Lower lobe of right lung (tissue), 2 donors: ENCODE measurements at regions not wholly inside any gene's neighbourhood (a gene's known extent, or its start where the extent isn't known, plus 50 kb on each side); places are given as distances from the start of the nearest gene placed in this dataset.

Experiments used
- ATAC-seq, 2 donors: fragments of 200-7000 bp; cut with Tn5 transposase; one replicate each; pipeline ENCODE4 v1.9.1; 2020 to 2022; ENCODE audit warnings: mild to moderate bottlenecking in 2 of 2, moderate library complexity in 2 of 2
- DNase-seq: peaks from one replicate; pipeline ENCODE4 v3.0.0-alpha.2; 2020
- H3K27ac ChIP-seq: fragments of 200-600 bp; one replicate; pipeline ENCODE4 v1.8.0; 2022
- H3K27me3 ChIP-seq: fragments of 200-600 bp; one replicate; pipeline ENCODE4 v1.8.0; 2022; ENCODE audit warnings: low read depth
- H3K36me3 ChIP-seq: fragments of 200-600 bp; one replicate; pipeline ENCODE4 v1.8.0; 2022; ENCODE audit warnings: mild to moderate bottlenecking
- H3K4me1 ChIP-seq: fragments of 200-600 bp; one replicate; pipeline ENCODE4 v1.8.0; 2022
- H3K4me3 ChIP-seq: fragments of 200-600 bp; one replicate; pipeline ENCODE4 v1.8.0; 2022; ENCODE audit warnings: mild to moderate bottlenecking
- H3K9me3 ChIP-seq: fragments of 200-600 bp; one replicate; pipeline ENCODE4 v1.8.0; 2022
- CTCF ChIP-seq: fragments of 200-600 bp; IDR thresholded peaks from one replicate; pipeline ENCODE4 v1.8.0; 2022; ENCODE audit warnings: antibody characterized with exemption, mild to moderate bottlenecking
- intact Hi-C: fragments of 100-400 bp; cut with DNase I; formaldehyde crosslinking; loops from one replicate; pipeline ENCODE4 v1.11.0; 2022
- donor health status: DM: no; HTN: yes; CAD: no; lungs with severe emphysema.

DNA sequence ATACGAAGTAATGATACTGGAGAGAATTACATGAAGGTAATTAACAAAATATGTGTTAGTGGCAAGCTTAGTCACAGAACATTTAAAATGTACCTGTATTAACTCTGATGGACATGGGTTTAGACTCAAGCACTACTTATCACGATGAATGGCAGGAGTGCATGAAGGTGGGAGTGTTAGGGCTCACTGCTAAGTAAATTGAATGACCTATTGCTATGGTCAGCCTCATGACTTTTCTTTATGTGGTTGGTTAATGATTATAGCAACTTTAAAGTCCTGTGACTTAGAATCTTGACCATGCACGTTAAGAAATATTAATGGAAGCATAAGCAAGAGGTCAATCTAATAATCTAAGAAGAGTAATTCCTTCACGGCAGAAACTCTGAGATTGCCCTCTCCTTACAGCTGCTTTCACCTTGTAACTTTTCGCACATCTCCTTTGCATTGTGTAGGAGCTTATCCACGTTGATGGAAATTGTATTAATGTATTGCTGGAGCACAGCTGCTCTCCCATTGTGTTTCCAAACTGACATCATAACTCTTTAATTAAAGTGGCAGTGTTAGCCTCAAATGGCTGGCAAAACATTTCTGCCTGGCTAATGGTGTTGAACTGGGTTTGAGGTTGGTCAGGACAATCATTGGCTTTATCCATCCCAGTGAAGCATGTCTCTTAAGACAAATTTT lies 114.5 kb downstream of the RXFP2 start:
- H3K4me3 ChIP-seq: no peak overlapping the region
- TF ChIP-seq CTCF: no peak
- DNase-seq (no peak), ATAC-seq (no peak)
- no peaks in the 10 kb centered on the region for H3K4me1 ChIP-seq
- H3K27ac ChIP-seq: no peak overlapping the region
- H3K9me3 ChIP-seq: no peaks in the 10 kb centered on the region
- H3K36me3 ChIP-seq: no peaks in the 10 kb centered on the region
- H3K27me3 ChIP-seq: no peaks in the 10 kb centered on the region
- intact Hi-C loops: no loop called here

- no peak for ATAC-seq
- no peak for DNase-seq
- no peak for TF ChIP-seq CTCF
- H3K27ac ChIP-seq: no peak overlapping the region
- no peaks in the 10 kb centered on the region for H3K9me3 ChIP-seq
- no peaks in the 10 kb centered on the region for H3K4me1 ChIP-seq
- H3K27me3 ChIP-seq: no peaks in the 10 kb centered on the region
- no peaks in the 10 kb centered on the region for H3K36me3 ChIP-seq
- intact Hi-C loops: no loop called here
- no peak overlapping the region for H3K4me3 ChIP-seq
Measured at GRCh38 chr13:31859571-31859970, 120.2 kb downstream of the RXFP2 start.

DNA sequence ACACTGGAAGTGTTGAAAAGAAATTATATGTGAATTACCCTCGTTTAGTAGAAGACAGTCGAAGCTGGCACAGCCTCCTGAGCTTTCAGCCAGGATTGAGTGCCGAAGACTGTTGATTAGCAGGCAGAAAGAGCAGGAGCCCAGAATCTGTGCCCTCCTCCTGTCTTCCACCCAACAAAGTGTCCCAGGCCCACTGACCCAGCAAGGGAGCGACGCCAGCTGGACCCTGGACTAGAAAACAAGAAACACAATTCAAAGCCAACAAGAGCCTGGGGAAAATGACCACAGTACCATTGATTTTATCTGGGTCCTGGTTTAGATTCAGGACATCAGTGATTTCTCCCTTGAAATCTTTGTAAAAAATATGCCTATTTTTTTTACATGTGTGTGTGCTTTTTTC lies 120.7 kb downstream of the RXFP2 start:
- intact Hi-C loops: no loop called here
- Histone ChIP-seq H3K27ac (no peak overlapping the region), H3K4me1 (no peaks in the 10 kb centered on the region), H3K36me3 (no peaks in the 10 kb centered on the region), H3K9me3 (no peaks in the 10 kb centered on the region), H3K4me3 (no peak overlapping the region), H3K27me3 (no peaks in the 10 kb centered on the region)
- no peak for ATAC-seq
- TF ChIP-seq CTCF: no peak
- no peak for DNase-seq

- Histone ChIP-seq H3K4me3 (no peak overlapping the region), H3K4me1 (no peaks in the 10 kb centered on the region), H3K9me3 (no peaks in the 10 kb centered on the region), H3K27me3 (no peaks in the 10 kb centered on the region), H3K36me3 (no peaks in the 10 kb centered on the region), H3K27ac (no peak overlapping the region)
- ATAC-seq: no peak
- no peak for DNase-seq
- intact Hi-C loops: no loop called here
- TF ChIP-seq CTCF: no peak
Measured at GRCh38 chr13:31862828-31863227, 123.5 kb downstream of the RXFP2 start.

GRCh38 chr13:31864307-31864706 lies 125.0 kb downstream of the RXFP2 start:
- Histone ChIP-seq H3K27me3 (no peaks in the 10 kb centered on the region), H3K4me1 (no peaks in the 10 kb centered on the region), H3K36me3 (no peaks in the 10 kb centered on the region), H3K27ac (no peak overlapping the region), H3K9me3 (no peaks in the 10 kb centered on the region), H3K4me3 (no peak overlapping the region)
- no peak for TF ChIP-seq CTCF
- DNase-seq (no peak), ATAC-seq (no peak)
- intact Hi-C loops: no loop called here
